ENCODE measurements at regions not wholly inside any gene's neighbourhood (a gene's known extent, or its start where the extent isn't known, plus 50 kb on each side); places are given as distances from the start of the nearest gene placed in this dataset.

- no peak for DNase-seq
Observed at GRCh38 chr13:67298297-67298696, 68.2 kb upstream of the PCDH9 start.

GRCh38 chr13:67296511-67296910, 66.4 kb upstream of the PCDH9 start:
- DNase-seq = no peak

GRCh38 chr13:67292886-67293285, 62.8 kb upstream of the PCDH9 start:
- DNase-seq = no peak

GRCh38 chr13:67285611-67286010, 55.5 kb upstream of the PCDH9 start:
- no peak for DNase-seq

GRCh38 chr13:67283637-67284036, 53.5 kb upstream of the PCDH9 start:
- DNase-seq = no peak

GRCh38 chr13:67281466-67281865, 51.3 kb upstream of the PCDH9 start:
- no peak for DNase-seq
